ENCODE measurements at regions not wholly inside any gene's neighbourhood (a gene's known extent, or its start where the extent isn't known, plus 50 kb on each side); places are given as distances from the start of the nearest gene placed in this dataset.
"Not testable (repeated sequence)": the region's sequence is repeated elsewhere in the genome, so short reads cannot be mapped to it uniquely, and the experiment has no call there.

- no peak for DNase-seq
These were observed 206.7 kb upstream of the SULF2 start for GRCh38 chr20:47991875-47992488.

- no peak for DNase-seq
These were observed 205.3 kb upstream of the SULF2 start for GRCh38 chr20:47990507-47991150.

- no peak for DNase-seq
These were observed 204.7 kb upstream of the SULF2 start for GRCh38 chr20:47989957-47990356.

GRCh38 chr20:47988676-47989075 is 203.4 kb upstream of the SULF2 start:
- DNase-seq, result no peak

GRCh38 chr20:47985092-47985850 is 200.0 kb upstream of the SULF2 start:
- DNase-seq, result no peak

GRCh38 chr20:47984437-47984836 is 199.2 kb upstream of the SULF2 start:
- DNase-seq, result no peak

GRCh38 chr20:47983642-47984041 is 198.4 kb upstream of the SULF2 start:
- not testable (repeated sequence) for DNase-seq

GRCh38 chr20:47982574-47983360 is 197.5 kb upstream of the SULF2 start:
- DNase-seq, result no peak

- DNase-seq, result no peak
These were observed 195.9 kb upstream of the SULF2 start for GRCh38 chr20:47981222-47981621.

GRCh38 chr20:47980336-47981177 is 195.3 kb upstream of the SULF2 start:
- DNase-seq, result no peak

GRCh38 chr20:47979361-47980095 is 194.2 kb upstream of the SULF2 start:
- DNase-seq, result not testable (repeated sequence)

- not testable (repeated sequence) for DNase-seq
These were observed 193.3 kb upstream of the SULF2 start for GRCh38 chr20:47978428-47979120.

- not testable (repeated sequence) for DNase-seq
These were observed 192.5 kb upstream of the SULF2 start for GRCh38 chr20:47977789-47978252.

GRCh38 chr20:47977017-47977788 is 191.9 kb upstream of the SULF2 start:
- DNase-seq, result not testable (repeated sequence)

- no peak for DNase-seq
These were observed 189.1 kb upstream of the SULF2 start for GRCh38 chr20:47974234-47974878.

- no peak for DNase-seq
These were observed 188.4 kb upstream of the SULF2 start for GRCh38 chr20:47973519-47974233.

GRCh38 chr20:47972916-47973309 is 187.6 kb upstream of the SULF2 start:
- no peak for DNase-seq

- not testable (repeated sequence) for DNase-seq
These were observed 187.1 kb upstream of the SULF2 start for GRCh38 chr20:47972297-47972915.

Measured in CD4-positive, alpha-beta T cell treated with Interferon alpha-2 for 1 hour (primary cell).